Sigmoid colon (tissue), 6 donors: ENCODE measurements at regions not wholly inside any gene's neighbourhood (a gene's known extent, or its start where the extent isn't known, plus 50 kb on each side); places are given as distances from the start of the nearest gene placed in this dataset.

Experiments
- DNase-seq: peaks from one replicate; pipeline ENCODE4 v3.0.0-alpha.2; 2019
- H3K27ac ChIP-seq, 4 donors: fragments of 200-600 bp; sonication (generic); one replicate each; pipeline ENCODE4 v1.5.1; 2016 to 2019; ENCODE audit warnings: mild to moderate bottlenecking in 1 of 4
- H3K27me3 ChIP-seq, 3 donors: fragments of 200-600 bp; sonication (generic); one replicate each; pipeline ENCODE4 v1.5.1; 2019; ENCODE audit warnings: mild to moderate bottlenecking in 1 of 3
- H3K36me3 ChIP-seq, 4 donors: fragments of 200-600 bp; sonication (generic); one replicate each; pipeline ENCODE4 v1.5.1; 2016 to 2019
- H3K4me1 ChIP-seq, 4 donors: fragments of 200-600 bp; sonication (generic); one replicate each; pipeline ENCODE4 v1.5.1; 2017 to 2019
- H3K4me3 ChIP-seq, 4 donors: fragments of 200-600 bp; sonication (generic); one replicate each; pipeline ENCODE4 v1.5.1; 2017 to 2019; ENCODE audit warnings: mild to moderate bottlenecking in 2 of 4, moderate library complexity in 1 of 4
- H3K9me3 ChIP-seq, 4 donors: fragments of 200-600 bp in 3 of 4; sonication (generic) in 3 of 4; one replicate each; pipeline versions ENCODE4 v1.5.1 to v1.6.1; 2013 to 2019
- EP300 ChIP-seq, 4 donors: sonication (generic); formaldehyde crosslinking; IDR thresholded peaks; one replicate each; pipeline ENCODE4 v1.6.1; 2017; ENCODE audit warnings: antibody characterized with exemption in 4 of 4
- POLR2A ChIP-seq, 2 donors: fragments of 450-650 bp; IDR thresholded peaks; one replicate each; pipeline ENCODE4 v1.6.1; 2016; ENCODE audit warnings: antibody characterized with exemption in 2 of 2, mild to moderate bottlenecking in 2 of 2, moderate library complexity in 2 of 2
- POLR2AphosphoS5 ChIP-seq, 4 donors: sonication (generic); formaldehyde crosslinking; IDR thresholded peaks; one replicate each; pipeline ENCODE4 v1.6.1; 2017; ENCODE audit warnings: antibody characterized with exemption in 4 of 4
- WGBS, 2 donors: extraction: QIAGEN DNeasy Blood & Tissue Kit; methylation state at CpG; one replicate each; pipeline ENCODE4 v1.1.7; 2013; 5-methylcytosine and 5-hydroxymethylcytosine counted together
- intact Hi-C: fragments of 100-400 bp; cut with DNase I; formaldehyde crosslinking; loops from one replicate; pipeline ENCODE4 v1.15.1; 2023
- TF ChIP-seq, protein P1 (sequence below), 4 experiments: fragments of 450-650 bp in 3 of 4; fragments of 200-600 bp in 1 of 4; IDR thresholded peaks; one replicate each; pipeline ENCODE4 v1.5.1; 2016 to 2019; ENCODE audit warnings: antibody characterized with exemption in 4 of 4, mild to moderate bottlenecking in 3 of 4, moderate library complexity in 2 of 4
- donor health status: healthy with polysubstance abuse.
- donor health status: healthy.

GRCh38 chr21:35220301-35220700, 171.2 kb upstream of the RUNX1 start:
- TF ChIP-seq EP300 (IDR thresholded peaks at IDR 0.05) (no peak), POLR2AphosphoS5 (IDR thresholded peaks at IDR 0.05) (no peak), POLR2A (IDR thresholded peaks at IDR 0.05) (no peak)
- TF ChIP-seq, protein P1, sequence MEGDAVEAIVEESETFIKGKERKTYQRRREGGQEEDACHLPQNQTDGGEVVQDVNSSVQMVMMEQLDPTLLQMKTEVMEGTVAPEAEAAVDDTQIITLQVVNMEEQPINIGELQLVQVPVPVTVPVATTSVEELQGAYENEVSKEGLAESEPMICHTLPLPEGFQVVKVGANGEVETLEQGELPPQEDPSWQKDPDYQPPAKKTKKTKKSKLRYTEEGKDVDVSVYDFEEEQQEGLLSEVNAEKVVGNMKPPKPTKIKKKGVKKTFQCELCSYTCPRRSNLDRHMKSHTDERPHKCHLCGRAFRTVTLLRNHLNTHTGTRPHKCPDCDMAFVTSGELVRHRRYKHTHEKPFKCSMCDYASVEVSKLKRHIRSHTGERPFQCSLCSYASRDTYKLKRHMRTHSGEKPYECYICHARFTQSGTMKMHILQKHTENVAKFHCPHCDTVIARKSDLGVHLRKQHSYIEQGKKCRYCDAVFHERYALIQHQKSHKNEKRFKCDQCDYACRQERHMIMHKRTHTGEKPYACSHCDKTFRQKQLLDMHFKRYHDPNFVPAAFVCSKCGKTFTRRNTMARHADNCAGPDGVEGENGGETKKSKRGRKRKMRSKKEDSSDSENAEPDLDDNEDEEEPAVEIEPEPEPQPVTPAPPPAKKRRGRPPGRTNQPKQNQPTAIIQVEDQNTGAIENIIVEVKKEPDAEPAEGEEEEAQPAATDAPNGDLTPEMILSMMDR (IDR thresholded peaks at IDR 0.05) = no peak
- Histone ChIP-seq H3K4me1 (peaks cover 0 to 5% (median 5%) of the 10 kb centered on the region in 4 donors), H3K4me3 (no peak overlapping the region), H3K36me3 (no peaks in the 10 kb centered on the region), H3K27me3 (no peaks in the 10 kb centered on the region), H3K9me3 (no peaks in the 10 kb centered on the region), H3K27ac (no peak overlapping the region)
- DNase-seq = no peak
- intact Hi-C loops = no loop called here
- 84 to 91% methylated on average over 1 of the region's 1 CpG for WGBS, 2 donors

DNA sequence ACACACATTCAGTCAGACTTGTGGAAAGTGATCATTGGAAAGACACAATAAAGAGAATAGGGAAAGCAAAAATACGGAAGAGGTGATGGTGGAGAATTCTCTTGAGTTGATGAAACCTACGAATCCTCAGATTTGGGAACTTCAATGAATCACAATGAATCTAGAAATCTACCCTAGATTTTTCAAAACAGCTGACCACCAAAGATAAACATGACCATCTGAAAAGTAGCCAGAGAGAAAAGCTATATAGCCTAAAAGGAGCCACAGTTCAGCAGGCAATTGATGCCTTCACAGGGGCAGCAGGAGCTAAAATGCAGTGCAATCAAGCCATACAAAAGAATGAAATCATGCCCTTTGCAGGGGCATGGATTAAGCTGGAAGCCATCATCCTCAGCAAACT, 170.6 kb upstream of the RUNX1 start:
- 90 to 94% methylated on average over 2 of the region's 2 CpGs for WGBS, 2 donors
- Histone ChIP-seq H3K36me3 (no peaks in the 10 kb centered on the region), H3K27me3 (no peaks in the 10 kb centered on the region), H3K27ac (no peak overlapping the region), H3K9me3 (no peaks in the 10 kb centered on the region), H3K4me1 (peaks cover 0 to 5% (median 5%) of the 10 kb centered on the region in 4 donors), H3K4me3 (no peak overlapping the region)
- intact Hi-C loops = no loop called here
- no peak for DNase-seq
- TF ChIP-seq POLR2A (IDR thresholded peaks at IDR 0.05) (no peak), POLR2AphosphoS5 (IDR thresholded peaks at IDR 0.05) (no peak), EP300 (IDR thresholded peaks at IDR 0.05) (no peak)
- TF ChIP-seq, protein P1 (IDR thresholded peaks at IDR 0.05) = no peak

- no peak overlapping the region for H3K4me3 ChIP-seq
- WGBS, 2 donors = 89 to 92% methylated on average over 2 of the region's 2 CpGs
- no peaks in the 10 kb centered on the region for H3K36me3 ChIP-seq
- peaks cover 0 to 5% (median 5%) of the 10 kb centered on the region in 4 donors for H3K4me1 ChIP-seq
- DNase-seq = no peak
- H3K27me3 ChIP-seq = no peaks in the 10 kb centered on the region
- TF ChIP-seq EP300 (IDR thresholded peaks at IDR 0.05) (no peak), POLR2A (IDR thresholded peaks at IDR 0.05) (no peak), POLR2AphosphoS5 (IDR thresholded peaks at IDR 0.05) (no peak)
- TF ChIP-seq, protein P1 (IDR thresholded peaks at IDR 0.05) = no peak
- no peak overlapping the region for H3K27ac ChIP-seq
- intact Hi-C loops = no loop called here
- H3K9me3 ChIP-seq = no peaks in the 10 kb centered on the region
These were observed 170.2 kb upstream of the RUNX1 start for GRCh38 chr21:35219291-35219690.

DNA sequence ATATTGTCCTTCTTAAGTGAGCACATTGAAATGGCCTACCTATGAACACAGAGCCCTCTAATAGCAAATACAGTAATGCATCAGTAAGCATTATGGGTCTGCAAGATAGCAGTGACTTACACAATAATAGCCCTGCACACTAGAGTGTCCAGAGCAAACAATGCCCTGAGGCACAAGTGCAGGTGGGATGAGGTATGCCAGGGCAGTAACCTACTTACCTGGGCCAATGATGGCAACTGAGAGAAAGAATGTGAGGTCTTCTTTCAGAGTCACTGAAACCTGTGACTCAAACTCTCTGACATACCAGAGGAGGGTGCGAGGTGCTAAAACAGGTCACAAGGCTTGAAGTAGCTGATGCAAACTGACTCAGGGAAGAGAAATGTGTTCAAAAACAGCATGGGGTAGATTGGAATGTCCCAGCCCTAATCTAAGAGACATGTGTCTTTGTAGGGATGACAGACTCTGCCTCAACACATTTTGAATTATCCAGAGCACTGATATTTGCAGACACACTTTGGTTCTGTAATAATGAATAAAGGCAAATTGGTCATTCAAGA, 168.5 kb upstream of the RUNX1 start:
- H3K4me3 ChIP-seq = no peak overlapping the region
- no peak overlapping the region for H3K27ac ChIP-seq
- intact Hi-C loops = no loop called here
- no peaks in the 10 kb centered on the region for H3K27me3 ChIP-seq
- 96 to 99% methylated on average over 1 of the region's 1 CpG for WGBS, 2 donors
- H3K4me1 ChIP-seq = no peaks in the 10 kb centered on the region
- TF ChIP-seq EP300 (IDR thresholded peaks at IDR 0.05) (no peak), POLR2AphosphoS5 (IDR thresholded peaks at IDR 0.05) (no peak), POLR2A (IDR thresholded peaks at IDR 0.05) (no peak)
- TF ChIP-seq, protein P1 (IDR thresholded peaks at IDR 0.05) = no peak
- H3K9me3 ChIP-seq = no peaks in the 10 kb centered on the region
- DNase-seq = no peak
- no peaks in the 10 kb centered on the region for H3K36me3 ChIP-seq

DNA sequence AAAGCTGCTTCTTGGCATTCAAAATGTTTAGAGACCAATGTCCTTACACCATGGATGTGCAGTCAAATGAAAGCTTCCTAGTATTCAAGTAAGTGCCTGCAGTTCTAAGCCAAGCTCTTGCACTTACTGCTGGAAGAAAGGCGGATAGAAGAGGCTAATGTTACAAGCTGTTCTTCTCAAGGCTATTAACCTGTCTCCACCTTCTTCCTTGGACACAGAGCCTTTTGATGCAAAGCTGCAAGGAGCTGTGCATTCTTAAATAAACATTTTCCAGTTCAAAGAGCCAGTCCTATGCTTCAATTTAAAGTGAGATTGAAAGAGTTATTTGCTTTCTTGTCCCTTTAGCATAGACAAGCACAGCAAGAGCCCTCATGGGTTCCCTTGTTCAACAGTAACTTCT, 167.9 kb upstream of the RUNX1 start:
- intact Hi-C loops = no loop called here
- H3K27me3 ChIP-seq = no peaks in the 10 kb centered on the region

More for the DNA sequence above, 167.9 kb upstream of the RUNX1 start:
- Histone ChIP-seq H3K4me3 (no peak overlapping the region), H3K4me1 (no peaks in the 10 kb centered on the region), H3K36me3 (no peaks in the 10 kb centered on the region), H3K27ac (no peak overlapping the region), H3K9me3 (no peaks in the 10 kb centered on the region)
- TF ChIP-seq POLR2A (IDR thresholded peaks at IDR 0.05) (no peak), EP300 (IDR thresholded peaks at IDR 0.05) (no peak), POLR2AphosphoS5 (IDR thresholded peaks at IDR 0.05) (no peak)
- TF ChIP-seq, protein P1 (IDR thresholded peaks at IDR 0.05) = no peak
- no peak for DNase-seq
- 88 to 92% methylated on average over 1 of the region's 1 CpG for WGBS, 2 donors
